ENCODE measurements at regions not wholly inside any gene's neighbourhood (a gene's known extent, or its start where the extent isn't known, plus 50 kb on each side); places are given as distances from the start of the nearest gene placed in this dataset.

- TF ChIP-seq, protein P1, sequence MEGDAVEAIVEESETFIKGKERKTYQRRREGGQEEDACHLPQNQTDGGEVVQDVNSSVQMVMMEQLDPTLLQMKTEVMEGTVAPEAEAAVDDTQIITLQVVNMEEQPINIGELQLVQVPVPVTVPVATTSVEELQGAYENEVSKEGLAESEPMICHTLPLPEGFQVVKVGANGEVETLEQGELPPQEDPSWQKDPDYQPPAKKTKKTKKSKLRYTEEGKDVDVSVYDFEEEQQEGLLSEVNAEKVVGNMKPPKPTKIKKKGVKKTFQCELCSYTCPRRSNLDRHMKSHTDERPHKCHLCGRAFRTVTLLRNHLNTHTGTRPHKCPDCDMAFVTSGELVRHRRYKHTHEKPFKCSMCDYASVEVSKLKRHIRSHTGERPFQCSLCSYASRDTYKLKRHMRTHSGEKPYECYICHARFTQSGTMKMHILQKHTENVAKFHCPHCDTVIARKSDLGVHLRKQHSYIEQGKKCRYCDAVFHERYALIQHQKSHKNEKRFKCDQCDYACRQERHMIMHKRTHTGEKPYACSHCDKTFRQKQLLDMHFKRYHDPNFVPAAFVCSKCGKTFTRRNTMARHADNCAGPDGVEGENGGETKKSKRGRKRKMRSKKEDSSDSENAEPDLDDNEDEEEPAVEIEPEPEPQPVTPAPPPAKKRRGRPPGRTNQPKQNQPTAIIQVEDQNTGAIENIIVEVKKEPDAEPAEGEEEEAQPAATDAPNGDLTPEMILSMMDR (IDR thresholded peaks at IDR 0.05; ENCODE audit: poor library complexity): no peak
- TF ChIP-seq EZH2 (IDR thresholded peaks at IDR 0.05; ENCODE audit: borderline replicate concordance): no peak
Observed at GRCh38 chr17:56026915-56027314, 126.4 kb upstream of the ANKFN1 start.
